ENCODE measurements at regions not wholly inside any gene's neighbourhood (a gene's known extent, or its start where the extent isn't known, plus 50 kb on each side); places are given as distances from the start of the nearest gene placed in this dataset.

- H4K91ac ChIP-seq (ENCODE audit: low read length), result no peak overlapping the region
- H2BK15ac ChIP-seq (ENCODE audit: low read depth, poor library complexity, severe bottlenecking), result no peak overlapping the region
- H3K23ac ChIP-seq (ENCODE audit: low read length in 2 of 2), result no peak overlapping the region
- H3K9ac ChIP-seq (ENCODE audit: low read length), result peak overlapping the region; percentile 11
- 50% methylated on average over 2 of the region's 2 CpGs for WGBS
- no peak overlapping the region for H2BK120ac ChIP-seq (ENCODE audit: low read depth, low read length)
- H3K4ac ChIP-seq (ENCODE audit: low read depth in 1 of 2, low read length in 2 of 2), result no peak overlapping the region
- no peak for DNase-seq
- H2AK5ac ChIP-seq (ENCODE audit: low read length, severe bottlenecking), result no peak overlapping the region
- no peak overlapping the region for H2AFZ ChIP-seq (ENCODE audit: low read depth, low read length)
- H3K18ac ChIP-seq (ENCODE audit: low read depth in 1 of 2, low read length in 2 of 2), result no peak overlapping the region
- H3K36me3 ChIP-seq (ENCODE audit: control insufficient read depth in 1 of 2, insufficient read depth in 2 of 2, low read depth in 1 of 2, low read length in 2 of 2), result no peaks in the 10 kb centered on the region
- H3K4me3 ChIP-seq (ENCODE audit: insufficient read depth in 1 of 2, low read depth in 1 of 2, low read length in 2 of 2), result no peak overlapping the region
- H3K79me1 ChIP-seq (replicated peaks; ENCODE audit: low read length, poor library complexity, severe bottlenecking), result no peaks in the 10 kb centered on the region
- H3K27ac ChIP-seq (ENCODE audit: low read length, poor library complexity, severe bottlenecking), result no peak overlapping the region
- no peak overlapping the region for H3K14ac ChIP-seq (ENCODE audit: low read length in 2 of 2)
- H2BK5ac ChIP-seq (ENCODE audit: low read depth, low read length, poor library complexity, severe bottlenecking), result no peak overlapping the region
- H3K4me1 ChIP-seq (ENCODE audit: control insufficient read depth, insufficient read depth, low read depth, low read length), result peaks cover 5% of the 10 kb centered on the region
- H4K8ac ChIP-seq (ENCODE audit: low read length), result no peak overlapping the region
- H2BK12ac ChIP-seq (ENCODE audit: low read length in 2 of 2), result no peak overlapping the region
- H3K27me3 ChIP-seq (ENCODE audit: control insufficient read depth in 1 of 2, insufficient read depth in 1 of 2, low read length in 2 of 2), result peaks cover 15 to 45% of the 10 kb centered on the region in 2 experiments
- H3K4me2 ChIP-seq (ENCODE audit: low read length, poor library complexity, severe bottlenecking), result no peak overlapping the region
- no peaks in the 10 kb centered on the region for H3K9me3 ChIP-seq (ENCODE audit: control insufficient read depth, low read length)
Measured at GRCh38 chr11:113553915-113554314, 78.7 kb upstream of the DRD2 start.

GRCh38 chr11:113553235-113553634, 78.0 kb upstream of the DRD2 start:
- no peak overlapping the region for H3K4me2 ChIP-seq (ENCODE audit: low read length, poor library complexity, severe bottlenecking)
- no peak overlapping the region for H2BK120ac ChIP-seq (ENCODE audit: low read depth, low read length)
- no peak overlapping the region for H3K4ac ChIP-seq (ENCODE audit: low read depth in 1 of 2, low read length in 2 of 2)
- H2AK5ac ChIP-seq (ENCODE audit: low read length, severe bottlenecking), result no peak overlapping the region
- no peak overlapping the region for H4K8ac ChIP-seq (ENCODE audit: low read length)
- H3K18ac ChIP-seq (ENCODE audit: low read depth in 1 of 2, low read length in 2 of 2), result no peak overlapping the region
- no peak overlapping the region for H2BK12ac ChIP-seq (ENCODE audit: low read length in 2 of 2)
- H2AFZ ChIP-seq (ENCODE audit: low read depth, low read length), result no peak overlapping the region
- H2BK5ac ChIP-seq (ENCODE audit: low read depth, low read length, poor library complexity, severe bottlenecking), result no peak overlapping the region
- no peak overlapping the region for H3K4me3 ChIP-seq (ENCODE audit: insufficient read depth in 1 of 2, low read depth in 1 of 2, low read length in 2 of 2)
- whole genome bisulfite sequencing, result 23% methylated on average over 4 of the region's 8 CpGs
- H3K4me1 ChIP-seq (ENCODE audit: control insufficient read depth, insufficient read depth, low read depth, low read length), result peaks cover 5% of the 10 kb centered on the region
- no peak overlapping the region for H3K27ac ChIP-seq (ENCODE audit: low read length, poor library complexity, severe bottlenecking)
- no peak overlapping the region for H2BK15ac ChIP-seq (ENCODE audit: low read depth, poor library complexity, severe bottlenecking)
- no peak overlapping the region for H3K14ac ChIP-seq (ENCODE audit: low read length in 2 of 2)
- DNase-seq, result peak; percentile 95
- no peaks in the 10 kb centered on the region for H3K9me3 ChIP-seq (ENCODE audit: control insufficient read depth, low read length)
- H3K79me1 ChIP-seq (replicated peaks; ENCODE audit: low read length, poor library complexity, severe bottlenecking), result no peaks in the 10 kb centered on the region
- no peak overlapping the region for H4K91ac ChIP-seq (ENCODE audit: low read length)
- peaks cover 15 to 49% of the 10 kb centered on the region in 2 experiments for H3K27me3 ChIP-seq (ENCODE audit: control insufficient read depth in 1 of 2, insufficient read depth in 1 of 2, low read length in 2 of 2)
- peak overlapping the region; percentile 11 for H3K9ac ChIP-seq (ENCODE audit: low read length)
- no peak overlapping the region for H3K23ac ChIP-seq (ENCODE audit: low read length in 2 of 2)
- H3K36me3 ChIP-seq (ENCODE audit: control insufficient read depth in 1 of 2, insufficient read depth in 2 of 2, low read depth in 1 of 2, low read length in 2 of 2), result no peaks in the 10 kb centered on the region

- no peak overlapping the region for H3K18ac ChIP-seq (ENCODE audit: low read depth in 1 of 2, low read length in 2 of 2)
- no peak overlapping the region for H4K91ac ChIP-seq (ENCODE audit: low read length)
- no peaks in the 10 kb centered on the region for H3K79me1 ChIP-seq (replicated peaks; ENCODE audit: low read length, poor library complexity, severe bottlenecking)
- H2BK120ac ChIP-seq (ENCODE audit: low read depth, low read length), result no peak overlapping the region
- 67% methylated on average over 1 of the region's 2 CpGs for WGBS
- H4K8ac ChIP-seq (ENCODE audit: low read length), result no peak overlapping the region
- H3K36me3 ChIP-seq (ENCODE audit: control insufficient read depth in 1 of 2, insufficient read depth in 2 of 2, low read depth in 1 of 2, low read length in 2 of 2), result no peaks in the 10 kb centered on the region
- no peaks in the 10 kb centered on the region for H3K9me3 ChIP-seq (ENCODE audit: control insufficient read depth, low read length)
- H3K9ac ChIP-seq (ENCODE audit: low read length), result no peak overlapping the region
- H3K23ac ChIP-seq (ENCODE audit: low read length in 2 of 2), result no peak overlapping the region
- no peak overlapping the region for H2BK12ac ChIP-seq (ENCODE audit: low read length in 2 of 2)
- H3K27ac ChIP-seq (ENCODE audit: low read length, poor library complexity, severe bottlenecking), result no peak overlapping the region
- no peak overlapping the region for H2AFZ ChIP-seq (ENCODE audit: low read depth, low read length)
- H3K4ac ChIP-seq (ENCODE audit: low read depth in 1 of 2, low read length in 2 of 2), result no peak overlapping the region
- H3K27me3 ChIP-seq (ENCODE audit: control insufficient read depth in 1 of 2, insufficient read depth in 1 of 2, low read length in 2 of 2), result peaks cover 16 to 43% of the 10 kb centered on the region in 2 experiments
- H3K4me1 ChIP-seq (ENCODE audit: control insufficient read depth, insufficient read depth, low read depth, low read length), result peaks cover 5% of the 10 kb centered on the region
- no peak overlapping the region for H2BK15ac ChIP-seq (ENCODE audit: low read depth, poor library complexity, severe bottlenecking)
- no peak for DNase-seq
- no peak overlapping the region for H2BK5ac ChIP-seq (ENCODE audit: low read depth, low read length, poor library complexity, severe bottlenecking)
- H3K4me2 ChIP-seq (ENCODE audit: low read length, poor library complexity, severe bottlenecking), result no peak overlapping the region
- no peak overlapping the region for H3K14ac ChIP-seq (ENCODE audit: low read length in 2 of 2)
- H3K4me3 ChIP-seq (ENCODE audit: insufficient read depth in 1 of 2, low read depth in 1 of 2, low read length in 2 of 2), result no peak overlapping the region
- H2AK5ac ChIP-seq (ENCODE audit: low read length, severe bottlenecking), result no peak overlapping the region
Measured at GRCh38 chr11:113552271-113552670, 77.1 kb upstream of the DRD2 start.

DNA sequence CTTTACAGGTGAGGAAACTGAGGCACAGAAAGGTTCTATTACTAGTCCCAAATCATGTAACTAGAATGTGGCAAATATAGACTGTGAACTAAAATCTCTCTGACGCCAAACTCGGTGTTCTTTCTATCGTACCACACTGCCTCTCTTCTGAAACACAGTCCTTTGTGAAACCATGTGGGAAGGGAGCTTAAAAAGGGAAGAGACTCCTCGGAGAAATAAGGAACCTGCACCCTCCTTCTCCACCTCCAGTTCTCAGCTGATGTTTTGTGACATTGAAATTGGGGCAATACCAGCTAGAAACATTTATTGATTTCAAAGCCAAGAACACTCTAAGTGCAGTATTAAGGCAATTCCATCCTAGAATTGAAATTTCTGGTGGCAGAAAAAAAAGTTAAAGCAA, 76.4 kb upstream of the DRD2 start:
- Histone ChIP-seq H3K18ac (ENCODE audit: low read depth in 1 of 2, low read length in 2 of 2) (no peak overlapping the region), H3K4me2 (ENCODE audit: low read length, poor library complexity, severe bottlenecking) (no peak overlapping the region), H3K27ac (ENCODE audit: low read length, poor library complexity, severe bottlenecking) (no peak overlapping the region), H3K4me3 (ENCODE audit: insufficient read depth in 1 of 2, low read depth in 1 of 2, low read length in 2 of 2) (no peak overlapping the region), H3K36me3 (ENCODE audit: control insufficient read depth in 1 of 2, insufficient read depth in 2 of 2, low read depth in 1 of 2, low read length in 2 of 2) (no peaks in the 10 kb centered on the region), H3K9ac (ENCODE audit: low read length) (no peak overlapping the region), H3K79me1 (replicated peaks; ENCODE audit: low read length, poor library complexity, severe bottlenecking) (no peaks in the 10 kb centered on the region), H2BK12ac (ENCODE audit: low read length in 2 of 2) (no peak overlapping the region), H3K4me1 (ENCODE audit: control insufficient read depth, insufficient read depth, low read depth, low read length) (peaks cover 5% of the 10 kb centered on the region), H3K23ac (ENCODE audit: low read length in 2 of 2) (no peak overlapping the region), H3K4ac (ENCODE audit: low read depth in 1 of 2, low read length in 2 of 2) (no peak overlapping the region), H4K8ac (ENCODE audit: low read length) (no peak overlapping the region), H3K27me3 (ENCODE audit: control insufficient read depth in 1 of 2, insufficient read depth in 1 of 2, low read length in 2 of 2) (peaks cover 18 to 42% of the 10 kb centered on the region in 2 experiments), H2AFZ (ENCODE audit: low read depth, low read length) (no peak overlapping the region), H2BK15ac (ENCODE audit: low read depth, poor library complexity, severe bottlenecking) (no peak overlapping the region), H3K9me3 (ENCODE audit: control insufficient read depth, low read length) (no peaks in the 10 kb centered on the region), H2AK5ac (ENCODE audit: low read length, severe bottlenecking) (no peak overlapping the region), H2BK5ac (ENCODE audit: low read depth, low read length, poor library complexity, severe bottlenecking) (no peak overlapping the region), H2BK120ac (ENCODE audit: low read depth, low read length) (no peak overlapping the region), H4K91ac (ENCODE audit: low read length) (no peak overlapping the region), H3K14ac (ENCODE audit: low read length in 2 of 2) (no peak overlapping the region)
- no peak for DNase-seq
- WGBS, result 100% methylated on average over 3 of the region's 4 CpGs
